H1 (cell line): ENCODE measurements at regions not wholly inside any gene's neighbourhood (a gene's known extent, or its start where the extent isn't known, plus 50 kb on each side); places are given as distances from the start of the nearest gene placed in this dataset.

Experiments used
- MAX ChIP-seq: IDR thresholded peaks from 2 replicates; pipeline ENCODE4 v1.6.1; 2012; ENCODE audit warnings: inconsistent platforms
- SIRT6 ChIP-seq: IDR thresholded peaks from one replicate; pipeline ENCODE4 v1.7.1; 2012; ENCODE audit warnings: low read length, inconsistent platforms
- YY1 ChIP-seq: IDR thresholded peaks from 2 replicates; pipeline ENCODE4 v1.6.1; 2011; ENCODE audit warnings: low read depth, mild to moderate bottlenecking, low read length

GRCh38 chr14:34374998-34375740, 86.9 kb downstream of the SPTSSA start (continued):
- no peak for TF ChIP-seq MAX
- no peak for TF ChIP-seq SIRT6
- no peak for TF ChIP-seq YY1
